ENCODE measurements at regions not wholly inside any gene's neighbourhood (a gene's known extent, or its start where the extent isn't known, plus 50 kb on each side); places are given as distances from the start of the nearest gene placed in this dataset.

DNA sequence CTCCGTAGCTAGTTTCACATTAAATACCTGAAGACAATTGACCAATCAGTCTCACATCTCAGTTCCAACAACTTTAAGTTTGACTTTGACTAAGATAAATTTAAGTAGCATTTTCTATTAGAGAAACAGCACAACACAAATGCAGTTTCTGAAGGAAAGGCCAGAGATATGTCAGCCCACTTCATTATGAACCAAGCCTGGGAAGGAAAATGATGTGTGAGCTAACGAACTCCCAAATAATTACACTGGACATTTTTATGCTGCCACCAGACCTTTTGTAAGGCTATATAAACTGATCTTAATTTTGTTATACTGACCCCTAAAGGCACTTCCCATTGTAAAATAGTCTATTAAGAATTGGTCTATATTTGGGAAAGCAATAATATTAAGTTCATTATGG, 57.9 kb upstream of the DACH1 start:
- no peak for DNase-seq
- no peak overlapping the region for H3K4me3 ChIP-seq
- intact Hi-C loops (cut with DNase I): no loop called here
- no peaks in the 10 kb centered on the region for H3K27me3 ChIP-seq
- no peaks in the 10 kb centered on the region for H3K9me3 ChIP-seq
- TF ChIP-seq, protein P1, sequence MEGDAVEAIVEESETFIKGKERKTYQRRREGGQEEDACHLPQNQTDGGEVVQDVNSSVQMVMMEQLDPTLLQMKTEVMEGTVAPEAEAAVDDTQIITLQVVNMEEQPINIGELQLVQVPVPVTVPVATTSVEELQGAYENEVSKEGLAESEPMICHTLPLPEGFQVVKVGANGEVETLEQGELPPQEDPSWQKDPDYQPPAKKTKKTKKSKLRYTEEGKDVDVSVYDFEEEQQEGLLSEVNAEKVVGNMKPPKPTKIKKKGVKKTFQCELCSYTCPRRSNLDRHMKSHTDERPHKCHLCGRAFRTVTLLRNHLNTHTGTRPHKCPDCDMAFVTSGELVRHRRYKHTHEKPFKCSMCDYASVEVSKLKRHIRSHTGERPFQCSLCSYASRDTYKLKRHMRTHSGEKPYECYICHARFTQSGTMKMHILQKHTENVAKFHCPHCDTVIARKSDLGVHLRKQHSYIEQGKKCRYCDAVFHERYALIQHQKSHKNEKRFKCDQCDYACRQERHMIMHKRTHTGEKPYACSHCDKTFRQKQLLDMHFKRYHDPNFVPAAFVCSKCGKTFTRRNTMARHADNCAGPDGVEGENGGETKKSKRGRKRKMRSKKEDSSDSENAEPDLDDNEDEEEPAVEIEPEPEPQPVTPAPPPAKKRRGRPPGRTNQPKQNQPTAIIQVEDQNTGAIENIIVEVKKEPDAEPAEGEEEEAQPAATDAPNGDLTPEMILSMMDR (IDR thresholded peaks at IDR 0.05): no peak
- no peak overlapping the region for H3K9ac ChIP-seq (ENCODE audit: low read depth in 2 of 2, low read length in 2 of 2)
- no peak overlapping the region for H3K27ac ChIP-seq
- H3K36me3 ChIP-seq: no peaks in the 10 kb centered on the region
- H3K4me1 ChIP-seq: no peaks in the 10 kb centered on the region

DNA sequence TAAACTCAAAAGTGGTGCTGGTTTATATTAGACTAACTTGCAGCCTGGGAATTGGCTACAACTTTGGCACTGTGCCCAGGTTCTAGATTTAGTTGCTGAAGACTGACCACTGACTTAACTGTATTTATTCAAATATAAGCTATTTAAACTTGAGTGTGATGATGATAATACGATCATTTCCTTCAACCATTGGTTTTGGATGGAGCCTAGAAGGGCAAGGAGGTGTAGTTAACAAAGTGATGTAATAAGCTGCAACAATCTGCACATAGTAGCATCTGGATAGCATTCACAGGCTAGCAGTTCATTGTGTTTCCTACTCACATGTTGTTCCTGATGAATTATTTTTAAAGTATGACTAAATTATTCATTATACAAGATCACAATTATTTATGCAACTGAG, 55.2 kb upstream of the DACH1 start:
- H3K36me3 ChIP-seq: no peaks in the 10 kb centered on the region
- no peaks in the 10 kb centered on the region for H3K9me3 ChIP-seq
- no peak for DNase-seq
- TF ChIP-seq, protein P1 (IDR thresholded peaks at IDR 0.05): no peak
- intact Hi-C loops (cut with DNase I): no loop called here
- no peak overlapping the region for H3K27ac ChIP-seq
- H3K9ac ChIP-seq (ENCODE audit: low read depth in 2 of 2, low read length in 2 of 2): no peak overlapping the region
- H3K27me3 ChIP-seq: no peaks in the 10 kb centered on the region
- H3K4me1 ChIP-seq: no peaks in the 10 kb centered on the region
- no peak overlapping the region for H3K4me3 ChIP-seq

All from colonic mucosa (tissue), 4 donors.